H1 (cell line): ENCODE measurements at regions not wholly inside any gene's neighbourhood (a gene's known extent, or its start where the extent isn't known, plus 50 kb on each side); places are given as distances from the start of the nearest gene placed in this dataset.

Source experiments
- CTCF ChIA-PET: fragments of 300-600 bp; sonication (Branson Sonifier 250); formaldehyde crosslinking; loops from one replicate; lab custom pipeline; 2021; ENCODE audit not compliant: partially characterized antibody; lab: Charles Lee
- POLR2A ChIA-PET: fragments of 300-600 bp; sonication (Branson Sonifier 250); formaldehyde crosslinking; loops from one replicate; lab custom pipeline; 2021; ENCODE audit warnings: inconsistent platforms; ENCODE audit not compliant: partially characterized antibody; lab: Charles Lee
- DNase-seq, 2 experiments: peaks; one replicate each; pipeline versions ENCODE4 v3.0.0 to v3.0.0-alpha.2; 2010 to 2022; ENCODE audit warnings: low spot score in 2 of 2, low read depth in 1 of 2, mixed read lengths in 1 of 2
- FAIRE-seq: peaks from 2 replicates; lab custom pipeline; 2011; peaks lifted over from hg19 to GRCh38; lab: Jason Lieb, UNC
- H2AFZ ChIP-seq: 2 replicates; pipeline ENCODE4 v1.8.1; 2012; ENCODE audit warnings: low read length, inconsistent platforms
- H2AK5ac ChIP-seq: 2 replicates; pipeline ENCODE4 v1.6.1; 2013; ENCODE audit warnings: low read depth, low read length
- H2BK120ac ChIP-seq: replicated peaks from 2 replicates; pipeline ENCODE3; 2013; ENCODE audit warnings: low read depth, low read length, inconsistent platforms
- H2BK12ac ChIP-seq: 2 replicates; pipeline ENCODE4 v1.6.1; 2013; ENCODE audit warnings: low read depth, low read length
- H2BK15ac ChIP-seq: 2 replicates; pipeline ENCODE4 v1.6.1; 2013; ENCODE audit warnings: low read length
- H2BK20ac ChIP-seq: 2 replicates; pipeline ENCODE4 v1.6.1; 2013; ENCODE audit warnings: low read length
- H2BK5ac ChIP-seq: 2 replicates; pipeline ENCODE4 v1.6.1; 2013; ENCODE audit warnings: low read depth, low read length
- H3K14ac ChIP-seq: 2 replicates; pipeline ENCODE4 v1.6.1; 2013; ENCODE audit warnings: inconsistent platforms; ENCODE audit not compliant: insufficient read length
- H3K18ac ChIP-seq: 2 replicates; pipeline ENCODE4 v1.6.1; 2013; ENCODE audit warnings: low read length; ENCODE audit errors: extremely low read depth
- H3K23ac ChIP-seq: 2 replicates; pipeline ENCODE4 v1.6.1; 2013; ENCODE audit warnings: inconsistent platforms; ENCODE audit not compliant: insufficient read length
- H3K23me2 ChIP-seq: 2 replicates; pipeline ENCODE4 v1.6.1; 2013; ENCODE audit warnings: low read depth, low read length
- H3K27ac ChIP-seq: 2 replicates; pipeline ENCODE4 v1.6.1; 2011; ENCODE audit warnings: low read depth, low read length, inconsistent platforms
- H3K27me3 ChIP-seq, 4 experiments: replicated peaks in 1 of 4; 1 replicate in 1 of 4; 2 replicates in 3 of 4; pipeline versions ENCODE4 v1.6.1 to v1.8.1; 2011 to 2013; ENCODE audit warnings: low read length in 3 of 4, mild to moderate bottlenecking in 3 of 4, inconsistent platforms in 2 of 4, mixed read lengths in 2 of 4, moderate library complexity in 1 of 4; ENCODE audit not compliant: control insufficient read depth in 3 of 4, insufficient read depth in 3 of 4; ENCODE audit errors: extremely low read depth in 1 of 4
- H3K36me3 ChIP-seq, 4 experiments: 2 replicates each; pipeline versions ENCODE4 v1.6.1 to v1.8.1; 2011 to 2013; ENCODE audit warnings: mild to moderate bottlenecking in 4 of 4, low read length in 3 of 4, moderate library complexity in 2 of 4, control low read depth in 1 of 4, inconsistent platforms in 1 of 4; ENCODE audit not compliant: insufficient read depth in 4 of 4, control insufficient read depth in 2 of 4
- H3K4ac ChIP-seq: replicated peaks from 2 replicates; pipeline ENCODE3; 2013; ENCODE audit warnings: low read length, low read depth, mixed read lengths, inconsistent platforms; ENCODE audit not compliant: insufficient read length
- H3K4me1 ChIP-seq, 4 experiments: replicated peaks in 1 of 4; 1 replicate in 1 of 4; 2 replicates in 3 of 4; pipeline versions ENCODE4 v1.6.1 to v1.8.1; 2011 to 2013; ENCODE audit warnings: low read length in 3 of 4, inconsistent platforms in 2 of 4, mixed read lengths in 1 of 4; ENCODE audit not compliant: insufficient read depth in 4 of 4, control insufficient read depth in 3 of 4
- H3K4me2 ChIP-seq, 2 experiments: 2 replicates each; pipeline versions ENCODE4 v1.6.1 to v1.8.1; 2011 to 2013; ENCODE audit warnings: low read depth in 2 of 2, low read length in 2 of 2, control low read depth in 1 of 2, inconsistent platforms in 1 of 2, mild to moderate bottlenecking in 1 of 2; ENCODE audit not compliant: insufficient read depth in 1 of 2
- H3K4me3 ChIP-seq, 4 experiments: fragments of 200-600, 300-600 bp in 1 of 4; sonication (generic), shearing (Covaris generic), sonication (Bioruptor Twin) in 1 of 4; 2 replicates each; pipeline versions ENCODE4 v1.5.1 to v1.8.1; 2011 to 2016; ENCODE audit warnings: low read length in 4 of 4, low read depth in 3 of 4, control low read depth in 2 of 4, inconsistent platforms in 2 of 4, mild to moderate bottlenecking in 2 of 4, mixed read lengths in 1 of 4, moderate library complexity in 1 of 4; ENCODE audit not compliant: insufficient read depth in 2 of 4; ENCODE audit errors: extremely low read depth in 1 of 4
- H3K56ac ChIP-seq: replicated peaks from 2 replicates; pipeline ENCODE3; 2013; ENCODE audit warnings: low read depth, mild to moderate bottlenecking, mixed read lengths, low read length, inconsistent platforms; ENCODE audit not compliant: insufficient read length
- H3K79me1 ChIP-seq: 2 replicates; pipeline ENCODE4 v1.6.1; 2013; ENCODE audit warnings: low read depth, low read length, control low read depth
- H3K79me2 ChIP-seq, 2 experiments: 2 replicates each; pipeline versions ENCODE4 v1.6.1 to v1.8.1; 2012 to 2013; ENCODE audit warnings: low read length in 2 of 2, mild to moderate bottlenecking in 2 of 2, inconsistent platforms in 1 of 2; ENCODE audit not compliant: insufficient read depth in 2 of 2, control insufficient read depth in 1 of 2
- H3K9ac ChIP-seq, 4 experiments: replicated peaks in 1 of 4; 1 replicate in 1 of 4; 2 replicates in 3 of 4; pipeline versions ENCODE4 v1.6.1 to v1.8.1; 2011 to 2013; ENCODE audit warnings: low read depth in 3 of 4, low read length in 3 of 4, control low read depth in 2 of 4, mild to moderate bottlenecking in 2 of 4, moderate library complexity in 2 of 4, inconsistent platforms in 1 of 4; ENCODE audit errors: extremely low read depth in 1 of 4
- H3K9me3 ChIP-seq, 2 experiments: 2 replicates each; pipeline versions ENCODE4 v1.6.1 to v1.8.1; 2012 to 2013; ENCODE audit warnings: mild to moderate bottlenecking in 2 of 2, moderate library complexity in 2 of 2, control low read depth in 1 of 2, inconsistent platforms in 1 of 2, low read depth in 1 of 2, low read length in 1 of 2, mixed read lengths in 1 of 2; ENCODE audit not compliant: insufficient read depth in 2 of 2
- H4K20me1 ChIP-seq, 2 experiments: replicated peaks in 1 of 2; 2 replicates each; pipeline versions ENCODE3 to v1.8.1; 2011 to 2013; ENCODE audit warnings: inconsistent platforms in 2 of 2, low read length in 2 of 2, mild to moderate bottlenecking in 1 of 2; ENCODE audit not compliant: insufficient read depth in 2 of 2, control insufficient read depth in 1 of 2
- H4K5ac ChIP-seq: 2 replicates; pipeline ENCODE4 v1.6.1; 2013; ENCODE audit warnings: low read length, low read depth, mixed read lengths, inconsistent platforms; ENCODE audit not compliant: insufficient read length
- H4K8ac ChIP-seq: 2 replicates; pipeline ENCODE4 v1.8.0; 2013; ENCODE audit warnings: mild to moderate bottlenecking, moderate library complexity, low read length, inconsistent platforms; ENCODE audit not compliant: insufficient read depth; ENCODE audit errors: extremely low read depth
- H4K91ac ChIP-seq: replicated peaks from 2 replicates; pipeline ENCODE3; 2013; ENCODE audit warnings: low read length, mixed read lengths, inconsistent platforms; ENCODE audit not compliant: insufficient read length
- ATF3 ChIP-seq: IDR thresholded peaks from 2 replicates; pipeline ENCODE4 v1.6.1; 2011; ENCODE audit warnings: low read depth, mild to moderate bottlenecking, low read length; ENCODE audit not compliant: insufficient read depth
- BCL11A ChIP-seq, 2 experiments: IDR thresholded peaks; one replicate each; pipeline ENCODE4 v1.6.1; 2011; ENCODE audit warnings: low read depth in 2 of 2, low read length in 2 of 2, mild to moderate bottlenecking in 2 of 2
- CHD1 ChIP-seq: IDR thresholded peaks from 2 replicates; pipeline ENCODE4 v1.6.1; 2012; ENCODE audit warnings: low read depth, low read length, improper control_type of control experiment
- FOSL1 ChIP-seq: IDR thresholded peaks from 2 replicates; pipeline ENCODE4 v1.6.1; 2011; ENCODE audit warnings: mild to moderate bottlenecking, low read depth, low read length, moderate library complexity; ENCODE audit not compliant: insufficient read depth
- GTF2F1 ChIP-seq: IDR thresholded peaks from 2 replicates; pipeline ENCODE4 v1.6.1; 2012; ENCODE audit warnings: low read depth, low read length, improper control_type of control experiment, borderline replicate concordance
- PHF8 ChIP-seq: fragments of 200-600 bp; sonication (generic); conservative IDR thresholded peaks from 2 replicates; pipeline ENCODE4 v1.7.1; 2012; ENCODE audit warnings: low read depth, mild to moderate bottlenecking, inconsistent platforms, low read length, moderate library complexity
- RXRA ChIP-seq: IDR thresholded peaks from 2 replicates; pipeline ENCODE4 v1.6.1; 2011; ENCODE audit warnings: low read depth, mild to moderate bottlenecking, low read length, moderate library complexity; ENCODE audit not compliant: insufficient read depth
- SIX5 ChIP-seq: IDR thresholded peaks from 2 replicates; pipeline ENCODE4 v1.6.1; 2011; ENCODE audit warnings: mild to moderate bottlenecking, low read depth, low read length
- SUZ12 ChIP-seq: fragments of 200-600 bp; sonication (generic); IDR thresholded peaks from 2 replicates; pipeline ENCODE4 v1.6.1; 2012; ENCODE audit warnings: mild to moderate bottlenecking, inconsistent platforms, low read length, moderate library complexity, mixed read lengths
- WGBS, 2 experiments: shearing (Covaris generic) in 1 of 2; methylation state at CpG; one replicate each; pipeline versions ENCODE4 v1.1.6 to v1.1.7; 2013 to 2015; ENCODE audit warnings: low lambda C conversion rate in 2 of 2, mixed read lengths in 2 of 2, inconsistent platforms in 1 of 2, low coverage in 1 of 2, missing lambda C conversion rate in 1 of 2; ENCODE audit not compliant: insufficient replicate concordance in 2 of 2, insufficient coverage in 1 of 2, insufficient read length in 1 of 2; ENCODE audit errors: extremely low coverage in 1 of 2, missing lambda C conversion rate in 1 of 2; 5-methylcytosine and 5-hydroxymethylcytosine counted together

DNA sequence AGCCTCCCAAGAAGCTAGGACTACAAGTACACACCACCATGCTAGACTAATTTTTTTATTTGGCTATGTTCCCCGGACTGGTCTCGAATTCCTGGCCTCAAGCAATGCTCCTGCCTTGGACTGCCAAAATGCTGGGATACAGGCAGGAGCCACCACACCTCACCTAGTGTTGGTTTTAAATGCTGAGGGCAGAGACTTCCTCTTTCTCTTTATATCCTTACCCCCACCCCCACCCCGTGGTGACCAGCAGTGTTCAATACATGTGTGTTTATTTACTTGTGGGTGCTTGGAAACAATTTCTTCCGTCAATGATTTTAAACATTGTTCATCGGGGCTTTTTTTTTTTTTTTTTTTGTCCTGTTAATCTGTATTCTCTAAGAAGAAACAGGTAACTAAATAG lies 158.9 kb downstream of the ZBTB18 start:
- Histone ChIP-seq H3K79me2 (no peaks in the 10 kb centered on the region), H3K9ac (no peak overlapping the region), H3K56ac (no peak overlapping the region), H3K27me3 (0 out of 7 replicates have a peak, but pooled peaks cover 0 to 2% (median 0%) of the 10 kb centered on the region in 4 experiments), H4K5ac (no peak overlapping the region), H2BK15ac (no peak overlapping the region), H3K79me1 (no peaks in the 10 kb centered on the region), H3K4me3 (no peak overlapping the region), H2BK5ac (no peak overlapping the region), H3K36me3 (no peaks in the 10 kb centered on the region), H4K8ac (no peak overlapping the region), H2BK20ac (no peak overlapping the region), H2AK5ac (no peak overlapping the region), H2AFZ (no peak overlapping the region), H2BK120ac (no peak overlapping the region), H3K23ac (no peak overlapping the region), H4K91ac (no peak overlapping the region), H3K4me1 (peaks cover 0 to 5% (median 2%) of the 10 kb centered on the region in 4 experiments; a peak in 5 of 7 replicates), H3K4me2 (no peak overlapping the region), H4K20me1 (no peaks in the 10 kb centered on the region), H3K23me2 (no peaks in the 10 kb centered on the region; the same call in 1 of the 2 replicates), H3K27ac (no peak overlapping the region), H3K9me3 (no peaks in the 10 kb centered on the region), H3K4ac (no peak overlapping the region), H3K14ac (no peak overlapping the region), H3K18ac (no peak overlapping the region), H2BK12ac (no peak overlapping the region)
- WGBS, 2 experiments = 80% methylated on average over 5 of the region's 5 CpGs; no CpG with 5 or more reads in 1 of the 2 experiments
- DNase-seq (no peak), FAIRE-seq (no peak)
- ChIA-PET POLR2A (no interaction called here), CTCF (interaction anchor here (0.9 to 3.3 kb wide), 11 partner anchors 8 to 389 kb away, joined by 3 to 22 read pairs (median 4); no protein-coding TSS in a partner anchor)
- TF ChIP-seq ATF3 (no peak), FOSL1 (no peak), SUZ12 (no peak), CHD1 (no peak), GTF2F1 (no peak), PHF8 (no peak), SIX5 (no peak), RXRA (no peak), BCL11A (IDR thresholded peaks at IDR 0.05; ENCODE audit: low read depth in 2 of 2, low read length in 2 of 2) (no peak)
